ENCODE measurements at regions not wholly inside any gene's neighbourhood (a gene's known extent, or its start where the extent isn't known, plus 50 kb on each side); places are given as distances from the start of the nearest gene placed in this dataset.

DNA sequence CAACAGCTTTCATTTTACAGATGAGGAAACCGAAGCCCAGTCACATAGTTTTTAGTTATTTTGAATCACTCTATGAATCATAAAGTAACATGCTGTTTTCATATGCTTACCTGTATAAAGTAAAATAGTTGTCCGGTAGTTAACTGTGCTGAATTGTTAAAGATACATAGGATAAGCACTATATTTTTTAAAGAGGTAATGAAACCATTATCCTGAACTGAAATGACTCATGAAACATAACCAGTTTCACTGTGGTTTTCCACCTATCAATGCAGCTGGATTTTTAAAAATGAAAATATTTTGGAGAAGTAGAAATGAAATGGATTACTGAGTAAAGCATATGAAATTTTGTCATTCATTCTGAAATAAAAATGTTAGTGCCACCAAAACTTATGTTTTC, 655.0 kb downstream of the OLFM4 start:
- no peak for TF ChIP-seq ZFX (IDR thresholded peaks at IDR 0.05)
- TF ChIP-seq CTCF (conservative IDR thresholded peaks at IDR 0.05) = no peak
- H3K27ac ChIP-seq = no peak overlapping the region

GRCh38 chr13:53691417-53691816, 662.8 kb downstream of the OLFM4 start:
- H3K27ac ChIP-seq = no peak overlapping the region
- TF ChIP-seq ZFX (IDR thresholded peaks at IDR 0.05) = no peak
- TF ChIP-seq CTCF (conservative IDR thresholded peaks at IDR 0.05) = no peak

GRCh38 chr13:53694814-53695532, 666.4 kb downstream of the OLFM4 start:
- no peak overlapping the region for H3K27ac ChIP-seq
- TF ChIP-seq CTCF (conservative IDR thresholded peaks at IDR 0.05) = no peak
- TF ChIP-seq ZFX (IDR thresholded peaks at IDR 0.05) = no peak

- no peak overlapping the region for H3K27ac ChIP-seq
- no peak for TF ChIP-seq ZFX (IDR thresholded peaks at IDR 0.05)
- TF ChIP-seq CTCF (conservative IDR thresholded peaks at IDR 0.05) = no peak
Measured at GRCh38 chr13:53703371-53704080, 674.9 kb downstream of the OLFM4 start.

DNA sequence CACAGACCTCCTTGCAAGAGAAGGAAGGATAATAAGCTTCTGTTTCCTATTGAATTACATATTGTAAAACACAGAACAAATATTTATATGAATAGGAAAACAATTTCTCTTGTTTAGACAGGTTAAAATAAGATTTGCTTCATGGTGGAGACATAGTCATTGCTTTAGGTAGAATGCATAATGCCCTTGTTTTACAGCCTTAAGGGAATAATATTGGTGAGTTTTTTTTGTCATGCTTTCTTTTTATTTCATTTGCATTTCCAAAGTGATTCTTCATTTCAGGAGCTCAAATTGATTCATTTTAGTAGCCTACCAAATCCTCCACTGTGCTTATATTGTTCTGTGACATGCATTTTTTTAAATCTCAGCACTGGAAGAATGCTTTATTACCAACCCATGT, 690.7 kb downstream of the OLFM4 start:
- H3K27ac ChIP-seq = no peak overlapping the region
- TF ChIP-seq CTCF (conservative IDR thresholded peaks at IDR 0.05) = no peak
- TF ChIP-seq ZFX (IDR thresholded peaks at IDR 0.05) = no peak

DNA sequence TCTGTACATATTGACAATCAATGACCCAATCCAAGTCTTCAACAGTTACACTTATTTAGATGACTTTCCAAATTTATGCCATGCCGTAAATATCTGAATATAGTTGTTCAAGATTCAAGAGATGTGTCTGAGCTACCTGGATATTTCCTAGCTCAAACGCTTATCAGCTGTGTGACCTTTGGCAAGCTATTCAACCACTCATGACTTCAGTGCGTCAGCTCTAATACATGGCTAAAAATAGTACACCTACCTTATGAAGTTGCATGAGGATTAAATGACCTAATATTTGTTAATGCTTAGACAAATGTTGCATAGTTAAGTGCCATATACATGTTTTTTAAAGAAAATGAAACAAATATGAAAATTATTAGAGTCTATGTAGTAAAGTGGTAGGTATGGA, 704.1 kb downstream of the OLFM4 start:
- no peak for TF ChIP-seq CTCF (conservative IDR thresholded peaks at IDR 0.05)
- TF ChIP-seq ZFX (IDR thresholded peaks at IDR 0.05) = no peak
- no peak overlapping the region for H3K27ac ChIP-seq

DNA sequence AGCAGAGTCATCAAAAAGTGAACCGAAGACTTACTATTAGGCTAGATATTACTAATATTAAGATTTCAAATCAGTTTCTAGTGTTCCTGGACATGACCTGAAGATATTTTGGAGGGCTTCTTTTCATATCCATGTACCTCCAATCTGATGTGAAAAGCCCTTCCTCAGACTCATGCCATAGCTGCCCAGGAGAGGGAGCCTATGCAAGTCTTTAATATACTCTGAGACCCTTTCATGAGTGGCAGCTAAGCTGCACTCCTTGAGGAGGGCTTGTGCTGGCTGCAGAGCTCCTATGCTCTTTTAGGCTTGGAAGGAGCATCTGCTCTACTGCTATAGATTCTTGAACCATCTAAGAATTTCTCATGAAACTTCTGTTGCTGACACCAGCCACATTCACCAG, 715.3 kb downstream of the OLFM4 start:
- H3K27ac ChIP-seq = no peak overlapping the region
- TF ChIP-seq CTCF (conservative IDR thresholded peaks at IDR 0.05) (no peak), ZFX (IDR thresholded peaks at IDR 0.05) (no peak)
